Gastroesophageal sphincter (tissue), 3 donors: ENCODE measurements at regions not wholly inside any gene's neighbourhood (a gene's known extent, or its start where the extent isn't known, plus 50 kb on each side); places are given as distances from the start of the nearest gene placed in this dataset.

Source experiments
- CTCF ChIP-seq, 4 experiments: fragments of 200-600 bp in 2 of 4; fragments of 450-650 bp in 2 of 4; sonication (generic) in 1 of 4; IDR thresholded peaks; one replicate each; pipeline ENCODE4 v1.5.1; 2017 to 2019; ENCODE audit warnings: antibody characterized with exemption in 4 of 4, mild to moderate bottlenecking in 2 of 4, moderate library complexity in 2 of 4
- POLR2A ChIP-seq, 2 donors: fragments of 450-650 bp; IDR thresholded peaks; one replicate each; pipeline ENCODE4 v1.6.1; 2017; ENCODE audit warnings: antibody characterized with exemption in 2 of 2, mild to moderate bottlenecking in 2 of 2, moderate library complexity in 1 of 2

GRCh38 chr3:14652-15051 is 181.9 kb upstream of the CHL1 start:
- TF ChIP-seq CTCF (IDR thresholded peaks at IDR 0.05) (no peak), POLR2A (IDR thresholded peaks at IDR 0.05) (no peak)
